T-helper 2 cell treated with Interferon-gamma antibody and Interleukin-4, amounts not matched to agents 100 ng/mL and 5 ng/mL, for 36 hours (primary cell): ENCODE measurements at regions not wholly inside any gene's neighbourhood (a gene's known extent, or its start where the extent isn't known, plus 50 kb on each side); places are given as distances from the start of the nearest gene placed in this dataset.

Experiments used
- intact Hi-C: fragments of 100-400 bp; cut with micrococcal nuclease; formaldehyde crosslinking; loops from one replicate; pipeline ENCODE4 v1.15.1; 2023

DNA sequence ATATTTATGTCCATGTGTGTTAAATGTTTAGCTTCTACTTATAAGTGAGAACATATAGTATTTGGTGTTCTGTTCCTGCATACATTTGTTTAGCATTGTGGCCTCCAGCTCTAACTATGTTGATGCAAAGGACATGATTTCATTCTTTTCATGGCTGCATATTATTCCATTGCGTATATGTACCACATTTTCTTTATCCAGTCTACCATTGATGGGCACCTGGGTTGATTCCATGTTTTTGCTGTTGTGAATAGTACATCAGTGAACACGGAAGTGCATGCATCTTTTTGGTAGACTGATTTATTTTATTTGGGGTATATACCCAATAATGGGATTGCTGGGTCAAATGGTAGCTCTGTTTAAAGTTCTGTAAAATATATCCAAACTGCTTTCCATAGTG lies 359.0 kb downstream of the SLCO4C1 start:
- intact Hi-C loops = no loop called here

DNA sequence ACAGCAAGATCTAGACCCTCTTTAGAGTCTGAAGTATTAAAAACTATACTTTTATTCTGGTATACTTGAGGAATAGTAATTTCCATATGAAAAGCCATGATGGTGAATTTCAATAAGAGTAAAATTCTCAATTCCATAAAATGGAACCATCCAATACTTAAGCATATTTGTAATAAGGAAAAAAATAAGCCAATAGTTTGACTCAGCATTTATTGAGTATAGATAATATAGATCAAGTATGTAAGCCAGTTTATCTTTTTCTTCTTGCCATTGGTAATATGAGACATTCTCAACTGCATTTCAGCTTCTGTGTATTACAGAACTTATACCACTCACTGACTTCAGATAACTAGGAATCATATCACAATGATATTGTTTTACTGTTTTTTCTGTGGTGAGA lies 361.0 kb downstream of the SLCO4C1 start:
- intact Hi-C loops = no loop called here

DNA sequence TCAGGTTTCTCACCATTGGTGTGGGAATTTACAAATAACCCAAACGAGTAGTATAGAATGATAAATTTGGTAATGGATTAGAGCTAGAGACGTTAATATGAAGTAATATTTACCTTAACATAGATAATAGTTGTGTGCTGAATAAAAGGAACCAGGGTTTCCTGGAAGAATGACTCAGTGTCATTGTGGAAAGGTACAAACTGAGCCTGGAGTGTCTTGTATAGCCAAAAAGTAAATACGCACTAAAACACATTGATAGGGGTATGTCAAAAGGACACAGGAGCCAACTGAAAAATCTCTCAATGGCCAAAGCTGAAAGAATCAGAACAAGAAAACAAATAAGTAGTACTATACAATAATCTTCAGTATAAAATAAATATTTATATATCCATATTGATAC lies 363.5 kb downstream of the SLCO4C1 start:
- intact Hi-C loops = no loop called here

DNA sequence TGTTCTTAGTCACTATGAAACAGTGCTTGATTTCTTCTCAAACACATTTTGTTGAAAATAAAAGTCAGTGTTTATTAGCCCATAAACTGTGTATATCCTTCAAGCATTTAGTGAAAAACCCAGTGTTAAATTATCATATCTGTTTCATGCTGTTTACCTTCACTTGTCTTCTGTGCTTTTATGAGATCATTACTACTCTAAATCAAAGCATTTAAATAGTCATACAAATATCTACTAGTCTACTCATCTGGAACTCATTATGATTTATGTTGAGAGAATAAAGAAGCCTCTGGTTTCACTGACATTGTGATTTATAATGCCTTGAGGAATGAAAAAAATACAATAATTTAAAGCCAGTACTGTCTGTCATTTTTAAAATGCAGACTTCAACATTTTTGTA lies 366.5 kb downstream of the SLCO4C1 start:
- intact Hi-C loops = no loop called here

DNA sequence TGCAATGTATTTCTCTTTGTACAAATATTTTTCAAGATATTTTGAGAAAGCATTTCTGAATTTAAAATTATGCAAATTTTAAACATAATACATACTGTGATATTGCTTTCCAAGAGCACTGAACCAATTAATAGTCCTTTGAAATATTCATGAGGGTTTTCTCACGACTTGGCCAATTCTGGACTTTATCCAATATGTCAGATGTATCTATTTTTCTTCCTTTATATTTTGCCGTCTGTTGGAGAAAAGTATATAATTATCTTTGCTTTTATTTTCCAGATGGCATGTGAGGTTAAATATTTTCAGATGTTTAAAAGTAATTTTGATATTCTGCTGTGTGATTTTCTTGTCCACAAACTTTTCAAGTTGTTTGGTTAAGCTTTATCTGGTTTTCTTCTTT lies 378.9 kb downstream of the SLCO4C1 start:
- intact Hi-C loops = no loop called here

DNA sequence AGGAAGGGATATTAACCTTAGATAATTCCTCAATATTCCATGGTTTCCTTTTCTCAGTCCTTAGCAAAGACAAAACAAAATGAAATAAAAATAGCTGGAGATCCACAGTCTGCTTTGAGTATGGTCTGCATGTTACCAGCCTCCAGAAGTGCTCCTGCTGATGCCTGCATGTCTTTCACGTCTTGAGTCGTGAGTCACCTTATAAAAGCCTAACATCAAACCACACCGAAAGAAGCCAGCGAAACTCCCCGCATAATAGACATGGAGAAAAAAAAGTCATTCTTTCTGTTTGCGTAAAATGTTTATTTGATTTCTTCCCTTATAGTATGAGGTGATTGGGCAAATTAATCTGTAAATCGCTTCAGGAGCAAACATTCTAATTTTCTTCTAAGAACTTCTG lies 380.5 kb downstream of the SLCO4C1 start:
- intact Hi-C loops = no loop called here

DNA sequence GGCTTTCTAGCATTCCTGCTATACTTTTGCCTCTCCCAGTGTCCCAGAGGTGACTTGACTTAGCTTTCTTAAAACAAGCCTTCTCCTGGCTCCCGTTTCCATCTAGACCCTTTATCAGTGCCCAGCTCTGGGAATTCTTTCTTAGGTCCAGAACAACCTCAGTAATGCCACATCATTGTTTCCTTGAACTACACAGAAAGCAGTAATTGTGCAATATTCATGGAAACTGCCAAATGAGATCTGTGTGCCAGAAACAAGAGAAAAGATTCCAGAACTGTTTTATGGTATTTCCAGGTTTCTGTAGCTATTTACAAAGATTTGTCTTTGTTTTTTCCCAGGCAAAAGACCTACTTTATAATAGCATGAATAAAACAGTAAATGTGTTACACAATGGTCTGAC lies 391.3 kb downstream of the SLCO4C1 start:
- intact Hi-C loops = no loop called here

DNA sequence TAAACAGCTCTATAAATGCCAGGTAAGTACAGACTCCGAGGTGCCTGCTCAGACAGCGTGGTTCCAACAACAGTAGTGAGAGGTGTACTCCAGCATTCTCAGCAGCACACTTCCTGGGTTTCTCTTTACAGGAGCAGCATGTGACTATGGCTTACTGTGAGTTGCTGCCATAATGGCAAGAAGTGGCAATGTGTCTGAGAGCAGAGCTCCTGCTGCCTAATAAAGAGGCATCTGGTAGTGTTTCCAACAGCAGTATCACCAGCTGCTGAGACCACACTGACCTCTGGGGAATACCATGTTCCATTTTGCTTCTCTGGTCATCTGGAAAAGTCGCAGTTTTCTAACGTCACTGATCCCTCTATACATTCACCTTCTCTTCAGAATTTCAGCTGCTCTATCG lies 398.2 kb downstream of the SLCO4C1 start:
- intact Hi-C loops = no loop called here

DNA sequence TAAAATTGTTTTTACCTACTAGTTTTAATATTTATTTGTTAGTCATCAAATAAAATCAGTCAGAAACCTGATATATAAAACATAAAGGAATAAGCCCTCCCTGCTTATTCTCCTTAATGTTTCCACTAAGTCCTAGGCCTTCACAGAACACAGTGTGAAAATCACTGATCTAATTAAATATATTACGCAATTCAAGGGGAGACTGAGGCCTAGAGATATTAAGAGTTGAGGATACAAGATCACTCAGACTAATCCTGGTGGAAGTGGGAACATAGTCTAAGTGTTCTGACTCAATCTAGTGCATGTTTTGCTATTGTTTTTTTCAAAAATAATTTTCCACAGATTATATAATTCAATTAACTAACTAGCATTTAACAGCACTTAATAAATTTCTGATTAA lies 401.1 kb downstream of the SLCO4C1 start:
- intact Hi-C loops = no loop called here

DNA sequence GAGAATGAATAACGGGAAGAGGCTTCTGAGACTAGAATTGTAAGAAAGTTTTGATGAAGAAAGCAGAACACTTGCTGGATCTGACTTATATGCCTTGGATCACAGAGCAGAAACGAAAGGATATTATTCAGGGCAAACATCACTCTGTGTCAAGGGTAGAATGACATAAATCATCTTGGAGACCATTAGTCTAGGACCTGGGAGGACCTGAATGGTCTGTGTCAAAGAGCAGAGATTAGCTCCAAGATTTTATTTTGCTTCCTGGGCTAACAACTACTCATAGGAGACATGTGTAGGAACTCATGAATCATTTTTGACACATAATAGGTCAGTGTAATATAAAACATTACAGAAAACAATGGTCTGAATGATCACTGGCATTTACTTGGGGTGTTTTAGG lies 417.9 kb downstream of the SLCO4C1 start:
- intact Hi-C loops = no loop called here

DNA sequence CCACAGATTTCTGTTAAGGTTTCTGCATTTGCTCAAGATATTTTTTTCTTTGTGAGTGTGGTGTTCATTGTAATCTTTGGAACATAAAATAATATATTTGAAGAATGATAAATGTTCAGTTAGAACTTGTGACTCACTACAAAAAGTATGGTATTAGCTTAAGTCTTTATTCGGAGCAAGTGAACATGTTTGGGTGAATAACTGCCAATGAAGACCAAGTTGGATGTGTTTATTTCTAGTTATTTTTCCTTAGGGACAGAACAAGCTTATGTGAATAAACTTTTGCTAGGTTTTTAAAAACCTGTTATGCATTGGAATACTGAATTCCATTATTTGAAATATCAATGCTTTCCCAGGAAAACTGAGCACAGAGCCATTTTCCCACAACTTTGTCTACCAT lies 418.6 kb downstream of the SLCO4C1 start:
- intact Hi-C loops = no loop called here

DNA sequence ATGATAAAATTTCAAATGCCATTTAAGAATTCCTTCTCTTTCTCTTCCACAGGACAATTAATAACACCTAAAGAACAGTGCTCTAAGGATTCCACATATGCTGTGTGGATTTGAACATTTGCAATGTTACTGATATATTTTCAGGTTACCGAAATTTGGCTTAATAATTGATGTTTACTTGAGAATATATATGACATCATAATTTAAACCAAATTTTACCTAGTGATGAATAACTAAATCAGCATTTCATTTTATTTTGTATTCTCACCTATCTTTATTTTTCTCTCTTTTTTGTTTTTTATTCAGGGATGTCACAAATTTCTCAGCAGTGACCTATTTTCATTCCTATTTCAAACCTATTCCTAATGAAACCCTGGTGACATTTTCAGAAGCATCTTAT lies 429.6 kb downstream of the SLCO4C1 start:
- intact Hi-C loops = no loop called here

DNA sequence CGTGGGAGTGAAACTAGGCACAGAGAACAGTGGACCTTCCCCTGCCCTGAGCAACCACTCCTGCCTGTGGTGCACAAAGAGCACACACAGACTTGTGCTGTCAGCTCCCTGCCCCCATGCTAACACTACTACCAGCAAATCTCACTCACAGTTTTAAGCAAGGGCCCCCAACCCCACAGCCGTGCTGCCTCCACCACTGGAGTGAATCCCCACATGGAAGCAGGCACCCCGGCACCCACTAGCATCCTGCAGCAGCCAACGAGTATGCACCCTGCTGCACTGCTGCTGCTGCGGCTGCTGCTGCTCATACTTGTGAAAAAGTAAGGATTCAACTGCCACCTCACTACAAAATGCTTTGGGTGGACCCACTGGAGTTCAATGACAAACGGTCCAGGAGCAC lies 435.5 kb downstream of the SLCO4C1 start:
- intact Hi-C loops = no loop called here

DNA sequence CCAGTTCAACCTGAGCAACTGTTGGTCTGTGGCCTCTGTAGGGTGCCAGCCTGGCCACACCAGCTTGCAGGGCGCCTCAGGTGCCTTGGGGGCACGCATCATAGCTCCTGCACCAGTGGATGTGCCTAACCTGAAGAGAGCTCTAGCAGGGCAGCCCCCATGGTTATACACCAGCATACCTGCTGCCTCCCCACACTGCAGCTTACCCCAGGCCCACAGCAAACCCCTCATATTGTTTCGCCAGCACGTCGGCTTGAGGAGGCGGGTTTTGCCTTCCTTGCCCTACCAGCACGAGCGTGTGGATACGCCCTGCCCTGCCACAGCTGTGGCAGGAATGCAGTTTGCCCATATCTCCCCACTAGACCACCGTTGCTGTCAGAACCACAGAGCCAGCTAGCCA lies 435.9 kb downstream of the SLCO4C1 start:
- intact Hi-C loops = no loop called here

DNA sequence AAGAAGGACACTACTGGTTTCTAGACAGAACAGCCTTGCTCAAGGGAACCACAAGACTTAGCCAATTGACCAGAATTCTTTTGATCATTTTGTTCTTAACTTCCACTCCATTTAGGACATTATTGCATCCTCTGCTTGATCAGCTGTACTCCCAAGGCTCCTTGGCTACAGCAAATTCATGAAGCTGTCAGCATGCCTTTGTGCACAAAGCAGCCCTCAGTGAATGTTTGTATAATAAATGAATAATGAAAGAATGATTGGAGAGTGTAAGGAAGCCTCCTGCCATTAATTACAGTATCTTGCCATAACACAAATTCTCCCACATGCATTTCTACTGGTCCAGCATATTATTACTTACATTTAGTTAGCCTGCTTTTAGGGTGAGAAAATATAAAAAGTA lies 449.6 kb downstream of the SLCO4C1 start:
- intact Hi-C loops = no loop called here

DNA sequence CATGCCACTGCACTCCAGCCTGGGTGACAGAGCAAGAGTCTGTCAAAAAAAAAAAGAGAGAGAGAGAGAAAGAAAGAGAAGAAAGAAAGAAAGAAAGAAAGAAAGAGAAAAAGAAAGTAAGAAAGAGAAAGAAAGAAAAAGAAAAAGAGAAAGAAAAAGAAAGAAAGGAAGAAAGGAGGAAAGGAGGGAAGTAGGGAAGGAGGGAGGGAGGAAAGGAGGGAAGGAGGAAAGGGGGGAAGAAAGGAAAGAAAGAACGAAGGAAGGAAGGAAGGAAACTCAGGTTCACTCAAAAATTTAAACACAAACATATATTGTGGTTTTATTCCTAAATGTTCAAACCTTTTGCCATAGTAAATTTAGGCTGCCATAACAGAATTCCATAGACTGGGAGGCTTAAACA lies 453.0 kb downstream of the SLCO4C1 start:
- intact Hi-C loops = no loop called here

DNA sequence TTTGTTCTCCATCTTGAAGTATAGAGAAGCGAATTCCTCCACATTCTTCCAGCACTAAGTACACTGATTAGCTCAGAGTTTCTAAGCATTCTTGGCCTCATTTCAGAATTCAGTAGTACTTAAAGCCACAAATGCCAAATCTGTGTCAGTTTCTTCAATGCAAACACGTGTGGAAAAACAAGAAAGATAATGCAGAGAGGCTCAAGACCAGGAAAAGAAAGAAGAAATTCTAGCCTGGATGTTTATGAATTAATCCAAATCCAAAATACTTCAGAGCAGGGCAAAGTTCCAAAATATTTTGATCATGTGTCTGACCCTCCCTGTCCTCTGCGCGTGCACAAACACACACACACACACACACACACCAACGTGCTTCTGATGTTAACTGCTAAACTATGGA lies 457.6 kb downstream of the SLCO4C1 start:
- intact Hi-C loops = no loop called here

DNA sequence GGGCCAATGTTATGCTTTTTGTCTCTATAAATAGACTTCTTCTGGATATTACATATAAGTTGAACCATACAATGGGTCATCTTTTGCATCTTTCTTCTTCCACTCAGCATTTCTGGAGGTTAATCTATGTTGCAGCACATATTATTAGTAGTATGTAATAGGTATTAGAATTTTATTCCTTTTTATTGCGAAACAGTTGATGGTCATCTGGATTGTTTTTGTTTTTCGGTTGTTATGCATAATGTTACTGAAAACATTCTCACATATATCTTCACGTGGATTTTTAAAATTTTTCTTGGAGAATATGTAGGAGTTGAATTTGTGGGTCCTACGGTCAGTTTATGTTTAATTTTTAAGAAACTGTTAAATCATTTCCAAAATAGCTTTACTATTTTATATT lies 466.8 kb downstream of the SLCO4C1 start:
- intact Hi-C loops = no loop called here

DNA sequence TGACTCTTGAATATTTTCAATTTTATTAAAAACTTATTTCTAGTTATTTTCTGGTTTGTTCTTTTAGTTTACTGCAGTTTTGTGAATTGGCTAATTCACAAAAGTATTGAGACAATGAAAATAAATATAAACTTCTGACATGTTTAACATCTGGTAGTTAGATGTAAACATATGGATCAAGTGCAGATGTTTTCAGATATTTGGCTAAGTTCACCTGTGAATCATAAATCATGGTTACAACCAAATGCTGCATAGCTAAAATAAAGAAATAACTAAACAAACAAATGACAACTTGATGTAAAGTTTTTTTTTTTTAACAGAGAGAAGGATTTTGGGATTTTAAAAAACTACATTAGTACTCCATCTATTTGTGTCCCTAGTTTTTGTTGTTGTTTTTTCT lies 484.6 kb downstream of the SLCO4C1 start:
- intact Hi-C loops = no loop called here

DNA sequence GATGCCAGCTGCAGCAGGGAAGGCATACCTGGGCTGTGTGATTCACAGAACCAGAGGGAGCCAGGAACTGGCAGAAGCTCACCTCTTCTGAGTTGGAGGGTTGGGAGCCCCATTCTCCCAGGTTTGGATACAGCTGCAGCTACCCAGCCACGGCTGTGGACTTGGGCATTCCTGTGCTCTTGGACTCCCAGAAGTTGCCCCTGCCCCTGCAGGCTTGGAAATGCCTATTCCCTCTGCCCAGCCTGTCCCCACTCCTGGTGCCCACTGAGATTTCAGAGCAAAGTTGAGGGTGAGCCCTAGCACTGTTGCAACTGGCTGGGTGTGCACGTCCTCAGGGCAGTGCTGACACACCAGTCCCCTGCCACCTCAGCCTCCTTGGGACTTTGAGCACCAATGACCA lies 489.7 kb downstream of the SLCO4C1 start:
- intact Hi-C loops = no loop called here

DNA sequence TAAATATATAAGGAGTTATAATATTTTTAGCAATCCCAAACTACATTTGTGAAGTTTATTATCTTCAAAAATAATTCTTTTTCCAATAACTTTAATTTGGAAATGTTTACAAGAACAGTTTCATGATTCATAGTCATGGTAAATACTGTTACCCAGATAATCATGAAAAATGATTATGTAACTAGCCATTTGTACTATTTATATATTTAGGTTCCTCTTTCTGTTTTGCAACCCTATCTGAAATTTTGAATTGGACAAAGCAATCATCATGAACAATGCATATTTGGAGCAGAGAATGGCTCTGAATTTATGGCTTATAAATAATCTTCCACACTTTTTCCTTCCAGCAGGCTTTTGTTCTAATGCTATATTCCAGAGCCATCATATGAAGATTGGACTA lies 499.7 kb downstream of the SLCO4C1 start:
- intact Hi-C loops = no loop called here

DNA sequence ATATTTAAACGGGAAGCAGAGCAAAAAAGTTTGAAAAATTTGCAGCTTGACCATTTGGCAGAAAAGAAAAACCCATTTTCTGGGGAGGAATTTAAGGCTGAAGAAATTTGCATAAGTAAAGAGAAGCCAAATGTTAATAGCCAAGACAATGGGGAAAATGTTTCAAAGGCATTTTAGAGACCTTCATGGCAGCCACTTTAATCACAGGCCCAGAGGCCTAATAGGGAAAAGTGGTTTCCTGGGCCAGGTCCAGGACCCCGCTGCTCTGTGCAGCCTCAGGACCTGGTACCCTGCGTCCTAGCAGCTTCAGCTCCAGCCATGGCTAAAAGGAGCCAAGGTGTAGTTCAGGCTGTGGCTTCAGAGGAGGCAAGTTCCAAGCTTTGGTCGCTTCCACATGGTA lies 507.3 kb downstream of the SLCO4C1 start:
- intact Hi-C loops = no loop called here

DNA sequence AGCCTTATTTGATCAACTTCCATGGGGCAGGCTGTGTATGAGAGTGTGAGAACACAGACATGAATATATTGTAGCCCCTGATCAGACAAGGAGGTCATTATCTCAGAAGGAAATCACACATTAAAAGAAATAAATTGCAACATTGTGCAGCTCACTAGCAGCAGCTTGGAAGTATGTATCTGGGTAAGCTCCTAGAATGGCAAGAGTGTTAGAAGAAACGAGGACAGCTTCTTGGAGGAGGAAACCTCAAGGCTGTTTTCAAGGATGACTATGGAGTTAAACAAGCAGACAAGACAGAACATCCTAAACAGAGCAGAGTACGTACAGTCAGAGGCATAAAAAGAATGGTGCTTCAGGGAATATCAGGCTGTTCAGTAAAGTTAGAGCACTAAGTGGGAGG lies 511.0 kb downstream of the SLCO4C1 start:
- intact Hi-C loops = no loop called here

DNA sequence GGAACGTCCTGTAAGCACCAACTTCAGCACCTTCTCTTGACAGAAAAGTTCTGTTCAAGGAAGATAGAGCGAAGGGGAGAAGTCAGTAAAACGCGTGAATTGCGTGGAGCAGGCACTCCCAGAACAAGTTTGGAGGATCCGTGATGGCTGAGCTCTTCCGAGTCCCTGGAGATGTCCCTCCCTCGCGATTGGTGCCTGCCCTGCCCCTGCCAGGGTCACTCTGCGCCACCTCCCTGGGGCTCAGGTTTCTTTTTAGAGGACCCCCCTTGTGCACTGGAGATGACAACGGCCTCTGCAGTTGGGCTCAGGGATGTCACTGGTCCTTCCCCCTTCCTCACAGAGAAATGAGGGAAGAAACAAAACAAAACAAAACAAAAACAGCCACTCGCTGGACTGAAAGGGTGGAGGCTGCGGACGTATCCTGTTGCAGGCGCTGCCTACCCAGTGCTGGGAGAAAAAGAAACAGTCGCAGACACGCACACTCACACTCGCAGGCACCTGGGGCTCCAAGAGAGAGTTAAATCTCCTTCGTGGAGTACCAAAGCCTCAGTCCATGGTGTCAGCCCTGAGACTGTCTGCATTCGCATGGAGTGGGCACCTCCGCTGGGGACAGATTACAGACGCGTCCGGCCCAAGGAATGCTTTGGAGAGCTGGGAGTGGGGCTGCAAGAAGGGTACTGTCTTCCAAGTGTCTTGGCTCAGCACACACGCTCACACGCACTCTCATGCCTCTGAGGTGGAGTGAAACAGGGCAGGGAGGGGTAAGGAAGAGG lies 512.7 kb downstream of the SLCO4C1 start:
- intact Hi-C loops = no loop called here
